Mesothelial cell of epicardium (in vitro differentiated cells): ENCODE measurements at regions not wholly inside any gene's neighbourhood (a gene's known extent, or its start where the extent isn't known, plus 50 kb on each side); places are given as distances from the start of the nearest gene placed in this dataset.

Experiments used
- DNase-seq, 2 experiments: peaks; one replicate each; pipeline ENCODE4 v3.0.0; 2021; ENCODE audit warnings: low spot score in 2 of 2; ENCODE audit not compliant: unreplicated experiment in 2 of 2
- H3K27ac Mint-ChIP-seq: 2 replicates; pipeline ENCODE4 v1.8.0; 2021; ENCODE audit warnings: mixed read lengths
- H3K27me3 Mint-ChIP-seq: 2 replicates; pipeline ENCODE4 v1.8.0; 2021; ENCODE audit warnings: low read depth, mixed read lengths
- H3K36me3 Mint-ChIP-seq: 2 replicates; pipeline ENCODE4 v1.8.0; 2021; ENCODE audit warnings: mixed read lengths
- H3K4me1 Mint-ChIP-seq: 2 replicates; pipeline ENCODE4 v1.8.0; 2021; ENCODE audit warnings: mixed read lengths
- H3K4me3 Mint-ChIP-seq: 2 replicates; pipeline ENCODE4 v1.8.0; 2021; ENCODE audit warnings: mild to moderate bottlenecking, moderate library complexity, mixed read lengths
- H3K9me3 Mint-ChIP-seq: 2 replicates; pipeline ENCODE4 v1.8.0; 2021; ENCODE audit warnings: mixed read lengths
- CTCF ChIP-seq: fragments of 200-600 bp; sonication (generic); IDR thresholded peaks from one replicate; pipeline ENCODE4 v1.5.0; 2021; ENCODE audit warnings: antibody characterized with exemption; ENCODE audit not compliant: unreplicated experiment

DNA sequence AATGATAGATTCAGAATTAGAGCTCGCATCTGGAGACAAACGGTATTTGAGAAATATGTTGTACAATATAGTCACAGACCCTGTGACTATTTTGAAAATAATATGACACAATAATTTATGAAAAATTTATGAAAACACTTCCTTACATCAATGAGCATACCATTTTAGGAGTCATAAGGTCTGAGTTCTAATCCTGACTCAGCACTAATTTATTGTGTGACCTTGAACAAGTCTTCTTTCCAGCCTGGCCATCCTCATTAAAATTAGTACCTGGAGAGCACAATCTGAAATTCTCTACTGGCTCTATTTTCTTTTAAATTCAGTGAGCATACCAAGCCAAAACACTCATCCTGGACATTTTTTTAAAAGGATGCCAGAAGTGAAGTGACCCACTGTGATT lies 622.3 kb downstream of the SMARCA1 start:
- H3K36me3 Mint-ChIP-seq: no peaks in the 10 kb centered on the region
- H3K27ac Mint-ChIP-seq: no peak overlapping the region
- no peak for TF ChIP-seq CTCF
- H3K4me3 Mint-ChIP-seq: no peak overlapping the region
- H3K9me3 Mint-ChIP-seq: peaks cover 10% of the 10 kb centered on the region
- DNase-seq: no peak
- H3K27me3 Mint-ChIP-seq: no peaks in the 10 kb centered on the region
- H3K4me1 Mint-ChIP-seq: no peaks in the 10 kb centered on the region

DNA sequence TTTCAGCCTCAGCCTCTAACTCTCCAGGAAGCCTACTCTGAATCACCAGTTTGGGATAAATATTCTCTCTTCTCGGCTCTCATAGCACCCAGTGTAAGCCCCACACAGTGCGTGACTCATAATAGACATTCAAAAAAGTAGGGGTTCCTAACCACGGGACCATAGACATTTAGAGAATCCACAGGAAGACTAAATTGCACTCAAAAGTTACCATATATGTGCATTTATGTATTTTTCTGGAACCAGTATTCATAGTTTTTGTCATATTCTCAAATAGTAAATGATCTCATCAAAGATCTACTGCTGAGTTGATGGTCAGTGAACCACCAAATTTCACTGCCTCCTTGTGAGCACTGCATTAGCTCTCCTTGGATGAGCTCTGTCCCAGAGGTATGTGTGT lies 625.7 kb downstream of the SMARCA1 start:
- no peak for DNase-seq
- H3K4me3 Mint-ChIP-seq: no peak overlapping the region
- no peaks in the 10 kb centered on the region for H3K4me1 Mint-ChIP-seq
- peaks cover 7% of the 10 kb centered on the region for H3K9me3 Mint-ChIP-seq
- H3K27ac Mint-ChIP-seq: no peak overlapping the region
- no peaks in the 10 kb centered on the region for H3K36me3 Mint-ChIP-seq
- no peak for TF ChIP-seq CTCF
- no peaks in the 10 kb centered on the region for H3K27me3 Mint-ChIP-seq

DNA sequence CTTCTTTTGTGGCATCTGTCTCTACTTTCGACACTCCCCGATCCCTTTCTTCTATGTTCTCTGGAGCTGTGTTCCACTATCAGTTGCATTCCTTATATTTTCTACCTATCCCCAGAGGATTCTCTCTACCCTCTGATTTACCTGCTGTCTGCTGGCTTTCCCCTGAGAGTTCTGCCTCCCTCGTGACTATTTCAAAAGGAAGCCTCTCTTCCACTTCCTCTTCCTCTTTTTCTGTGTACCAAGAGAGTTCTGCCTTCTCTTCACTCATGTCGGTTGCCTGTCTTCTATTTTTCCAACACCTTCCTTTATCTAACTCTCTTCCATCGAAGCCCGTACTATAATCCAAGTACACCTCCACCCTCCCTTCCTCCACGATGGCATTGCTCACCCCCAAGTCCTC lies 631.7 kb downstream of the SMARCA1 start:
- peaks cover 22% of the 10 kb centered on the region for H3K9me3 Mint-ChIP-seq
- H3K4me1 Mint-ChIP-seq: no peaks in the 10 kb centered on the region
- TF ChIP-seq CTCF: no peak
- H3K4me3 Mint-ChIP-seq: no peak overlapping the region
- H3K36me3 Mint-ChIP-seq: no peaks in the 10 kb centered on the region
- H3K27ac Mint-ChIP-seq: no peak overlapping the region
- no peak for DNase-seq
- H3K27me3 Mint-ChIP-seq: no peaks in the 10 kb centered on the region

DNA sequence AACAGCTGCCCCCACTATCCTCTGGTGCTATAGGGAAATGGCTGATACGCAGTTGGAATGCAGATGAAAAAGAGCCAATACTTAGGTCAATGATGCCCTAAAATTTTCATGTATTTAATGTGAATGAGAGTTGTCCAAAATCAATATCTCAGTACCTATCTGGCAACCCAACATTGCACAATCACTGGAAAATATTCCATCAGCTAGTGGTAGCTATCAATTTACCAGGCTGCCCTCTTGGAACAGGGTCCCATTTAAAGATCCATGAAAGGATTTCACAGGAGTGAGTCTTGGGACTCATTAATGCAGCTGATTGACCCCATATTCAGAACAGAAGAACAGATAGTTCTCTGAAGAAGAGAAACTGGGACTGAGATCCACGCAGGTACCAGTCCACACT lies 638.9 kb downstream of the SMARCA1 start:
- no peaks in the 10 kb centered on the region for H3K27me3 Mint-ChIP-seq
- no peak for TF ChIP-seq CTCF

DNA sequence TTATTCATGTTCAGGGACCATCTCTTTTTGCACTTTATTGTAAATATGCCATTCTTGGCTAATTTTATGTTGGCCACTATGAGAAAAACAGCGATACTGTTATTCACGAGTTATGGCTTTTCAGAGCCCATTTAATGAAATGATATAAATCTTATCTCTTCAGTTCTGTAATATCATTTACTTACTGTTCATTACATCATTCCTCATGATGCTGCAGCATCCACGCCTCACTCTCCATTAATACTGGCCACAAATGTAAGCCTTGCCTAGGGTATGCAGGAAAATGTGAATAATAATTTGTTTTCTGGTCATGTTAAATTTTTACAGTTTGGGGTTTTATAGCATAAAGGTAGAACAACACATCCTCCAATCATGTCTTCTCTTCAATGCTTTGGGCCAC lies 639.6 kb downstream of the SMARCA1 start:
- TF ChIP-seq CTCF: no peak
- no peak overlapping the region for H3K27ac Mint-ChIP-seq
- no peak overlapping the region for H3K4me3 Mint-ChIP-seq
- no peaks in the 10 kb centered on the region for H3K27me3 Mint-ChIP-seq
- peaks cover 21% of the 10 kb centered on the region for H3K9me3 Mint-ChIP-seq
- no peaks in the 10 kb centered on the region for H3K36me3 Mint-ChIP-seq
- H3K4me1 Mint-ChIP-seq: no peaks in the 10 kb centered on the region
- no peak for DNase-seq

More for the DNA sequence above, 638.9 kb downstream of the SMARCA1 start:
- H3K9me3 Mint-ChIP-seq: peaks cover 22% of the 10 kb centered on the region
- no peak overlapping the region for H3K27ac Mint-ChIP-seq
- no peaks in the 10 kb centered on the region for H3K4me1 Mint-ChIP-seq
- no peaks in the 10 kb centered on the region for H3K36me3 Mint-ChIP-seq
- H3K4me3 Mint-ChIP-seq: no peak overlapping the region
- no peak for DNase-seq

DNA sequence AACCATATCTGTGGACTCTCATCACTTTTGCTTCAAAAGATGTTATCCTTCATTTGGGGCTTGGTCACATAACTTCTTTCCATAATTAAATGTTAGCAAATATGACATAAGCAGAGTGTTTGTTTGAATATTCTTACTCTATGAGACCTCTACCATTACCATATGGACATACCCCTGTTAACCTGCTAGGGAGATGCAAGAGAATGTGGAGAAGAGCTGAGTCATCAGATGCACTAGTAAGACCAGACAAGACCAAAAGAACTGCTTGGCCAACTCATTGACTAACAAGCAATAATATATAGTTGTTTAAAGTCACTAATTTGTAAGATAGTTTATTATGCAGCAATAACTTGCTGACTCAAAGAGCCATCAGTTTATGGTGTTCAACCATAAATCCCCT lies 652.9 kb downstream of the SMARCA1 start:
- Mint-ChIP-seq H3K36me3 (no peaks in the 10 kb centered on the region), H3K27me3 (no peaks in the 10 kb centered on the region)
- TF ChIP-seq CTCF: no peak

More for the DNA sequence above, 652.9 kb downstream of the SMARCA1 start:
- H3K4me3 Mint-ChIP-seq: no peak overlapping the region
- no peak for DNase-seq
- peaks cover 12% of the 10 kb centered on the region for H3K9me3 Mint-ChIP-seq
- no peak overlapping the region for H3K27ac Mint-ChIP-seq
- H3K4me1 Mint-ChIP-seq: no peaks in the 10 kb centered on the region
